ENCODE measurements at regions not wholly inside any gene's neighbourhood (a gene's known extent, or its start where the extent isn't known, plus 50 kb on each side); places are given as distances from the start of the nearest gene placed in this dataset.

DNA sequence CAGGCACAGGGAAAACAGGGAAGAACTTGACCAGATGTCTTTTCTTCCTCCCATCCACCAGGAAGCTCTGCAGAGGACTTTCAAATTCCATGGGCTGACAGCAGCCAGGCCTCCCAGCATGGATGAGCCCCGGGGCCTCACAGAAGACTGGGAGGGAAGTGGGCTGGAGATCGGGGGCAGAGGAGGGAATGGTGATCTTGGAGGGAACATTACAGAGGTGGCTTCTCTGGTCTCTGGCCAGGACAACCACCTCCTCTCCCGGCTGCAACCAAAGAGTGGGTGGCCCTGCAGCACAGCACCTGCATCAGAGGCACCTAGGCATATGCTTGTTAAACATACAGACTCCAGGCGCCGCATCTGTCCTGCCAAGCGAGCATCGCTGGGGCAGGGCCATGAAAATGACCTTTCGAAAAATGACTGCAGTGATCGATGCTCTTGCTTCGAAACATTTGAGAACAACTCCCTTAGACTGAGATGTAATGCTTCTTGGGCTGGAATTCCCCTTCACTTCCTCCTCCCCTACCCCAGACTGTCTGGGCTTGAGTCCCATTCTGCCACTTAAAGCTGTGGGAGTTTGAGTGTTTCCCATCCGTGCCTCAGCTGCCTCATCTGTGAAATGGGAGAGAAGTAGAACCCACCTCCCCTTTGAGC, 68.7 kb upstream of the UNC5A start:
- H3K9ac ChIP-seq (ENCODE audit: low read depth in 2 of 2, low read length in 2 of 2), result no peak overlapping the region
- peak; percentile 8 for DNase-seq
- intact Hi-C loops (cut with DNase I), result no loop called here
- no peak overlapping the region for H3K27ac ChIP-seq
- H3K27me3 ChIP-seq, result peaks cover 29% of the 10 kb centered on the region
- H3K4me3 ChIP-seq, result no peak overlapping the region
- TF ChIP-seq, protein P1, sequence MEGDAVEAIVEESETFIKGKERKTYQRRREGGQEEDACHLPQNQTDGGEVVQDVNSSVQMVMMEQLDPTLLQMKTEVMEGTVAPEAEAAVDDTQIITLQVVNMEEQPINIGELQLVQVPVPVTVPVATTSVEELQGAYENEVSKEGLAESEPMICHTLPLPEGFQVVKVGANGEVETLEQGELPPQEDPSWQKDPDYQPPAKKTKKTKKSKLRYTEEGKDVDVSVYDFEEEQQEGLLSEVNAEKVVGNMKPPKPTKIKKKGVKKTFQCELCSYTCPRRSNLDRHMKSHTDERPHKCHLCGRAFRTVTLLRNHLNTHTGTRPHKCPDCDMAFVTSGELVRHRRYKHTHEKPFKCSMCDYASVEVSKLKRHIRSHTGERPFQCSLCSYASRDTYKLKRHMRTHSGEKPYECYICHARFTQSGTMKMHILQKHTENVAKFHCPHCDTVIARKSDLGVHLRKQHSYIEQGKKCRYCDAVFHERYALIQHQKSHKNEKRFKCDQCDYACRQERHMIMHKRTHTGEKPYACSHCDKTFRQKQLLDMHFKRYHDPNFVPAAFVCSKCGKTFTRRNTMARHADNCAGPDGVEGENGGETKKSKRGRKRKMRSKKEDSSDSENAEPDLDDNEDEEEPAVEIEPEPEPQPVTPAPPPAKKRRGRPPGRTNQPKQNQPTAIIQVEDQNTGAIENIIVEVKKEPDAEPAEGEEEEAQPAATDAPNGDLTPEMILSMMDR (IDR thresholded peaks at IDR 0.05), result no peak
- H3K9me3 ChIP-seq, result no peaks in the 10 kb centered on the region
- H3K36me3 ChIP-seq, result no peaks in the 10 kb centered on the region
- H3K4me1 ChIP-seq, result no peaks in the 10 kb centered on the region

DNA sequence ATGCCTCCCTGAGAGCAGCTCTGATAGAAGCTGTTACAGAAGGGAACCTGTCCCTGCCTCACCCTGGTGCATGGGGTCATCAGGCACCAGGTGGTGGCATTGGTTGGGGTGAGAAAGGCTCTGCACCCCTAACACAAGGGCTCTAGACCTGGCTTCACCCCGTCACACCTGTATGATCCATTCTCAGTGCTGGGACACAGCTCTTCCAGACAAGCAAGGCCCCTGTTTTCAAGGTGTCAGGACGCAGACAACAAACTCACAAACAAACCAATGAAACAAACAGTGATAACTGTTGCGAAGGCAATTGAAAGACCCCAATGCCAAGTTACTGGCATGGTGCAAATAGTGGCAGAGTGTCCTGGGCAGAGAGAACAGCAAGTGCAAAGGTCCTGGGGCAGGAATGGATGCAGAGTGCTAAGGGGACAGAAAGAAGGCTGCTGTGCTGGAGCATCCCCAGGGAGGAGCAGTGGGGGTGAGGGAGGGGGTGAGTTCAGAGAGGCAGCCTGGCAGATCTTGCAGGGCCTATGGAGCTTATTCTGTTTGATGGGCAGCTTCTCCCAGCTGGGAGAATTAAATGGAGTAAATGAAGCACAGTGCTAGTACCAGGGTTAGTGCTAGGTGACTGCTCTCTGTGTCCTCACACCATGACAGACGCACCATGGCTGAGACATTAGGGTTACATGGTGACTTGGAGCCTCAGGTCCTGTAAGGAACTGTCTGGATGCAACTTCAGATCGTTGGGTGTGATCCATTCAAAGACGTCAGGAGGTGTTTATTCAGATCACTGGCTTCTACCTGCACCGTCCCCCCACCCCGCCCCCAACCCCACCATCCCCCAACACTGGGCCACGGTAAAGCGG, 67.9 kb upstream of the UNC5A start:
- peak; percentile 9 for DNase-seq
- Histone ChIP-seq H3K4me1 (no peaks in the 10 kb centered on the region), H3K27me3 (peaks cover 29% of the 10 kb centered on the region), H3K36me3 (no peaks in the 10 kb centered on the region), H3K27ac (no peak overlapping the region), H3K9me3 (no peaks in the 10 kb centered on the region), H3K4me3 (no peak overlapping the region), H3K9ac (ENCODE audit: low read depth in 2 of 2, low read length in 2 of 2) (no peak overlapping the region)
- TF ChIP-seq, protein P1 (IDR thresholded peaks at IDR 0.05), result no peak
- intact Hi-C loops (cut with DNase I), result no loop called here

DNA sequence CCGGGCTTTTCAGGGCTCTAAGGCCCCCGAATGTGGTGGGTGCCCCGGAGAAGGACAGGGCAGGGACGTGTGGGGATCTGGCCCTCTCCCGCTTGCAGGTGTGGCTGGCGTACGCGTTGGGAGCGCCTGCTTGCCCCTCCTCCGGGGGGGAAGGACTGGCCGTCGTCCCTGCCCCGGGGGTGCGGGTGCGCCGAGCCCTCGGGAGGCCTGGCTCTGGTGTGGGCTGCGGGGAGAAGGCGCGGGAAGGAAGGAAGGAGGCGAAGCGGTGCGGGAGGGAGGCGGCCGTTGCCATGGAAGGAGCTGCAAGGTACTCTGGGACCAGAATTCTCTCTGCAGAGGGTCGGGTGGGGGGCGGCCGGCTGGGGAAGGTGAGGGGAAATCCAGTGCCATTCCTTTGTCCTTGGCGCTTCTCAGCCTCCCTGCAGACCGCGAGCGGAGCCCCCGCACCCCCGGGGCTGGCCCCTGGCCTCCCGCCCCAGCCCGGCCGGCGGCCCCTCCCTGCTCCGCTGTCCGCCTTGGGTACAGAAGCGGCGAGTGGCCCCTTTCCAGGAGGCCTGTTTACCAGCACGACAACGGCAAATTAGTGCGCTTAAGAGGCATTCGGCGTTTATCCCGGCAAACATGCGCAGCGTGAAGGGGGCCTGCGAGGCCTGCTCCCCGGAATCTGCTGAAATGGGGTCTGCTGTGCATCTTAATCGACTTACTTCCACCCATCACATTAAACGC, 67.1 kb upstream of the UNC5A start:
- no peak overlapping the region for H3K27ac ChIP-seq
- no peaks in the 10 kb centered on the region for H3K9me3 ChIP-seq
- H3K4me1 ChIP-seq, result no peaks in the 10 kb centered on the region
- DNase-seq, result peak; percentile 10
- H3K4me3 ChIP-seq, result no peak overlapping the region
- peaks cover 29% of the 10 kb centered on the region for H3K27me3 ChIP-seq
- intact Hi-C loops (cut with DNase I), result no loop called here
- TF ChIP-seq, protein P1 (IDR thresholded peaks at IDR 0.05), result no peak
- no peaks in the 10 kb centered on the region for H3K36me3 ChIP-seq
- no peak overlapping the region for H3K9ac ChIP-seq (ENCODE audit: low read depth in 2 of 2, low read length in 2 of 2)

DNA sequence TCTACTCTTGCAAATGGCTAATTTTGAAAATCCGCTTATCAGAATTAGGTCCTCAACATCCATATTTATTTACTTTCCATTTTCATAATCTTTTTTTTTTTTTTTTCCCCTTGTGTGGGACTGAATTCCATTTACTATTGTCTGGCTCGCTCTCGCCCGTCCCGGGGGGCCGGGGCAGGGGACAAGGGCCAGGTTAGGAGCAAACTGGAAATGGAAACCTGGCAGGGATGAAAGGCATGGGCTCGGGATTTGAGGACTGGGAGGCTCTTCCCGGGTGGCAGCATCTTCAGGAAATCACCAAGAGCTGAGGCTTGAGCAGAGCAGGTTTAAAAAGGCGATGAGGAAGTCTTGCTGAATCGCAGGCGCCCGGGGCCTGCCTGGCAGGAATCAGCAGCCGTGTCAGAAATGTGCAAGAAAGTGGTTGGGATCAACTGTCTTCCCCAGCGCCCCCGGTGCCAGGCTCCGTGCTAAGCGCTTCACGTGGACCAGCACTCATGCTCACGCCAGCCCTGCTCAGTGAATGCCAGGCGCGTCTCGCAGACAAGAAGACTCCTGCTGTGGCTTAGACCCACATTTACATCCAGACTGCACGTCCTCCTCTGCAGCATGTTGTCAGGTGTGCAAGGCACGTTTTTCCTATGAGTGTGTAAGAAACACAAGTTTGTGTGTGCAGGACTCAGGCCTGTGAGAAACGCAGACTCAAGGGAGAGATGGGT, 66.3 kb upstream of the UNC5A start:
- H3K4me1 ChIP-seq, result no peaks in the 10 kb centered on the region
- no peak overlapping the region for H3K4me3 ChIP-seq
- peaks cover 29% of the 10 kb centered on the region for H3K27me3 ChIP-seq
- peak; percentile 8 for DNase-seq
- H3K36me3 ChIP-seq, result no peaks in the 10 kb centered on the region
- TF ChIP-seq, protein P1 (IDR thresholded peaks at IDR 0.05), result no peak
- no peak overlapping the region for H3K27ac ChIP-seq
- H3K9me3 ChIP-seq, result no peaks in the 10 kb centered on the region
- no peak overlapping the region for H3K9ac ChIP-seq (ENCODE audit: low read depth in 2 of 2, low read length in 2 of 2)
- intact Hi-C loops (cut with DNase I), result no loop called here

DNA sequence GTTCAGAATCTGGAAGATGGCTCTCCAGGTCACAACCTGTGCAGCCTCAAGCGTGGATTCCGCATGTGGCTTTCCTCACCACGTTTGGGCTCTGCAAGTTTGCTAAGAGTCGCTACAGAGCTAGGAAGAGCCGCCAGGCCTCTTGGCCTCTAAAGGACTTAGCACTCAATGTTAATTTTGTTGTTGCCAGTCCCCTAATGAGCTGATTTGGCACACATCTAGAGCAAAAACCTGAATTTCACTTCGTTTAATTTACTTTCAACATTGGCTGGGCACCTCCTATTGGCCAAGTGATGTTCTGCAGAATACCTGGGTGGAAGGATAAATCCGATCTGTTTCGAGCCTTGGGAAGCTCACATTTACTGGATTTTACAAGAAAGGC, 65.8 kb upstream of the UNC5A start:
- no peaks in the 10 kb centered on the region for H3K9me3 ChIP-seq
- no peaks in the 10 kb centered on the region for H3K36me3 ChIP-seq
- TF ChIP-seq, protein P1 (IDR thresholded peaks at IDR 0.05), result no peak
- intact Hi-C loops (cut with DNase I), result no loop called here
- no peaks in the 10 kb centered on the region for H3K4me1 ChIP-seq
- no peak overlapping the region for H3K4me3 ChIP-seq
- peak; percentile 9 for DNase-seq
- H3K27ac ChIP-seq, result no peak overlapping the region
- no peak overlapping the region for H3K9ac ChIP-seq (ENCODE audit: low read depth in 2 of 2, low read length in 2 of 2)
- H3K27me3 ChIP-seq, result peaks cover 29% of the 10 kb centered on the region
